ENCODE measurements at regions not wholly inside any gene's neighbourhood (a gene's known extent, or its start where the extent isn't known, plus 50 kb on each side); places are given as distances from the start of the nearest gene placed in this dataset.

DNA sequence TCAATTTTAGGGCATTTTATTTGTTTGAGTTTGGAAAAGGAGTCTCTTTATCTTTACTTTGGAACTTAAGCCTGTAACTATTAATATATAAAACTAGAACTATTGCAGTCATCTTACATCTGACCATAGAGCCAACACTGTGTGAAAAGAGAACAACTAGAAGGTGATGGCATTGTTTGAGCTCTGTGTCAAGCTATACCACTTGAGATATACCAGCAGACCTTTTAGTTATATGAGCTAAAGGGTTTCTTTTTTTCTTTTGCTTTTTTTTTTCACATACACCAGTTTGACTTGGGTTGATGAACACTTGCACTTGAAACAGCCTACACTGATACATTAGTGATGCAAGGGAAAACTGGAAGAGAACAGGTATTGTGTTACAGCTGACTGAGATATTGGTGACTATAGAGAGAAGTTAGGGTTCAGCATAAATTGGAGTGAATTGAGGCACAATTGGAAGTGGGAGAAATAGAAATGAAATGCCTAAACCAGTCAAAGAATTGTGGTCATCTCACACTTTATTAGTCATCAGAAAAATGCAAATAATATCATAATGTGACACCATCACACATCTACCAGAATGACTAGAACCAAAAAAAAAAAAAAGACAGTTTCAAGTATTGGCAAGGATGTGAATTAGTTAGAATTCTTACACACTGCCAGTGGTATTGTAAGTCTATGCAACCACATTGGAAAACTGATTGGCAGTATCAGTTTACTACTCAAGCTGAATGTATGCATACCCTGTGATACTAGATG, 60.9 kb downstream of the ADRB2 start:
- TF ChIP-seq CTCF (IDR thresholded peaks at IDR 0.05) (no peak), POLR2A (IDR thresholded peaks at IDR 0.05) (no peak)
